ENCODE measurements at regions not wholly inside any gene's neighbourhood (a gene's known extent, or its start where the extent isn't known, plus 50 kb on each side); places are given as distances from the start of the nearest gene placed in this dataset.

DNA sequence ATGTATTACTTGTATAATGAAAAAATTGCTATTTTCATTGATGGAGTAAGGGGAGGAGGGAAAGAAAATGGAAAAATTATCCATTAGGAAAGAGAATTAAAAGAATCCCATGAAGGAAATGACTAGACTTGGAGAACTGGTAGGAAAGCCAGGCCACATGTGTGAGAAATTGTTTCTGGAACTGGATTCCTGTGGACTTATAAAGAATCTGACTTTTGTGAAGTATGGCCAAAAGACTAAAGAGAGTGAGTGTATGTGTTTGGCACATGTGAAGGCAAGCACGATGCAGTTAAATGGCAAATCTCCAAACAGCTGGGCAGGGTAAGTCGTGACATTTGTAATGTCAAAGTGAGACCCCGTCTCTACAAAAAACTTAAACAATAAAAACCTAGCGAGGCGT, 89.4 kb downstream of the MTX3 start:
- TF ChIP-seq POLR2AphosphoS5 (IDR thresholded peaks at IDR 0.05; ENCODE audit: low read depth, low read length) = no peak
- TF ChIP-seq POLR2A (IDR thresholded peaks at IDR 0.05; ENCODE audit: low read depth, low read length) = no peak

Data from GM12892 (cell line).